GM04504 (cell line): ENCODE measurements at regions not wholly inside any gene's neighbourhood (a gene's known extent, or its start where the extent isn't known, plus 50 kb on each side); places are given as distances from the start of the nearest gene placed in this dataset.
A peak's percentile ranks its signal among the peaks of the same experiment; 100 is the strongest.

Experiments used
- DNase-seq: peaks from one replicate; pipeline ENCODE4 v3.0.0-alpha.2; 2012; ENCODE audit warnings: low read depth

DNA sequence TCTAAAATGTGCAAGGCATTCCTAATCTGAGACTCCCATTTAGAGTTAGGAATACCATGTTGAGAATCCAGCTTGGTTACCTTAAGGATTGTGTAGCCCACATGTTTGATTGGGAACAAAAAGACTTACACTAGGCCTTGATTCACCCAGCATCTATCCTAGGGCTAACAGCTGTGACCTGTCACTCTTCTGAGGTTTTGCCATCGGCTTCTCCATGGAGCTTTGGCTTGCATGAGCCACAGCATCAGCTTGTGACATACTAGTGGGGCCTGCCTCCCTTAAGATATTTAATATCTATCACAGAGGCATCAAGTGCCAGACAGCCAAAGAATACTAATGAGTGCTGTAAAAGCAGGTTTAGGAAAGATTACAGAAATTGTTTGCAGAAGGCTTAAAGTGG lies 241.3 kb upstream of the UBE2E3 start:
- DNase-seq: no peak

- no peak for DNase-seq
These were observed 244.6 kb upstream of the UBE2E3 start for GRCh38 chr2:180735799-180736198.

DNA sequence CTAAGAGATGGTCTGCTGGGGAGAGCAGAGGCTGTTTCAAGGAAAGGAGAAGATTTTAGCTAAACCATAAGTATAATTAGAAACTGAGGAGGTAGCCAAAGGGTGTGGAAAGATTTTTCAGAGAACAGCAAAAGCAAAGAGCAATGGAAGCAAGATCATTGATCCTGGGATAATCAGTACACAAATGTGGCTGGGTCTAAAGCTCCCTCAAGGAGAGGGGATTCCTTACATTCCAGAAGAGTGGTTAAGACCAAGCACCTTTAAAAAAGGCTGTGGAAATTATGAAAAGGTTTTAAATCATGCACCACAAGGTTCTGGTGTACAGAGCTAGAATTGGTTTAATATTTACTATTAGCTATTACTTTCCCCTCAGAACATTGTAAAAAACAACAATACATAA lies 246.0 kb upstream of the UBE2E3 start:
- DNase-seq: no peak

GRCh38 chr2:180733330-180733729 lies 247.1 kb upstream of the UBE2E3 start:
- DNase-seq: no peak

DNA sequence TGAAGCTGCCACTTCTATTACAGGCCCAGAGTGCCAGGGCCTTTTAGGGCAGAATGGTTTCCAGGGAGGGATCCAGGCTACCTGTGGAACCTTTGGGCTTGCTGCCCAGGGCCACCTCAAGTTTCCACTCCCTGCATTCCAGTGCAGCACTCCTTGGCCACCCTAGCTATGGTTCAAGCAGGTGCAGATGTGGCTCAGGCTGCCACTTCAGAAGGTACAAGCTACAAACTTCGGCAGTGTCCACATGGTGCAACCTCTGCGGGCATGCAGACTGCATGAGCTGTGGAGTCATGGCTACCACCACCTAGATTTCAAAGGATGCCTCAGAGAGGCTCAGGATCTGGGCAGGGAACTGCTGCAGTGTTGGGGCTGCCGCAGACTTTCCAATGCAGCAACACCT lies 248.1 kb upstream of the UBE2E3 start:
- no peak for DNase-seq

DNA sequence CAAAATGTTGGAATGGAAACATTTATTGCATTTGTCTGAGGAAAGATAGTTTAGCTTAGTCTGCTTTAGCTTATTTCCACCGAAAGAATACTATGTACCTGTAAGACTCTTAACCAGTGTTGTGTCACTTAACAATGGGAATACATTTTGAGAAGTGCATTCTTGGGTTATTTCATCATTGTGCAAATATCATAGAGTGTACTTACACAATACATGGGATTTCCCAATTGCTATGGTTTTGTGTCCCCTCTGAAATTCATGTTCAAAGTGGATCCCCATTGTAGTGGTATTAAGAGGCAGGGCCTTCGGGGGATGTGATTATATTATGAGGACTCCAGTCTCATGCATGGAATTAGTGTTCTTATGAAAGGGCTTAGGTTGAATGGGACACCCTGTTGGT lies 249.4 kb upstream of the UBE2E3 start:
- no peak for DNase-seq

- DNase-seq: peak; percentile 80
These were observed 251.4 kb upstream of the UBE2E3 start for GRCh38 chr2:180728928-180729559.

DNA sequence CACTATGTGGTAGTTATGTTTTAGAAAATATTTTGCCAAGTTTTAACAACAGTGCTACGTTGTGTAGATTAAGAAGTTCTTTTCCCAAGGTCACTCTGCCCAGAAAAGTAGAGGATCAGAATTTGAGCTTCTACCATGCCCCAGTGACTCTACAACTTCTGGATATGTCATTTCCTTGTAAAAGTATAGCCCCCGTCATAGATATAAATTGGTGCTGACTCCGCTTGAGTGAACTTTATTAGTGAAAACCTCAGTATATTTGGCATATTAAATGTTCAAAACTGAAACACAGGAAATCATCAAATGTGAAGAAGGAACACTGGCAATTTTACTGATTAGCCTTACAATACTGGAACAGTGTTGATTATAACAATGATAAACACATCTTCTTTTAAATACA lies 256.7 kb upstream of the UBE2E3 start:
- DNase-seq: no peak

- peak; percentile 81 for DNase-seq
These were observed 257.7 kb upstream of the UBE2E3 start for GRCh38 chr2:180722551-180723239.

DNA sequence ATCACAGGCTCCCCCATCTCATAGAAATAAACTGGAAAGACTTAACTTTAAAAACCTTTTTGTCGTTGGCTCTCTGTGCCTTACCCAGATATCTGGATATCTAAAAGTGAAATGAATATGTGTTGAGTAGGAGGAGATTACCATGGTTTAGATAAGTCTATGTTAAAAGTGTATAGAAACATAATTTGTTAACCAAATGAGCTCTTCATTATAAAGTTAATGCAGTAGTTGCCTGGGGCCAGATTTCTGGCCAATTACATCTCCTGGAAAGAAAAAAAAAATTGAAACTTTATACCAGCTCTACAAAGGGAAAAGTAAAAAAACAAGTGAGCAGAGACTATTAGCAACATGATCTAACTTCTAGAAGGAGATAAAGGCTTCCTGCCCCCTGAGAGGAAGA lies 259.6 kb upstream of the UBE2E3 start:
- no peak for DNase-seq

DNA sequence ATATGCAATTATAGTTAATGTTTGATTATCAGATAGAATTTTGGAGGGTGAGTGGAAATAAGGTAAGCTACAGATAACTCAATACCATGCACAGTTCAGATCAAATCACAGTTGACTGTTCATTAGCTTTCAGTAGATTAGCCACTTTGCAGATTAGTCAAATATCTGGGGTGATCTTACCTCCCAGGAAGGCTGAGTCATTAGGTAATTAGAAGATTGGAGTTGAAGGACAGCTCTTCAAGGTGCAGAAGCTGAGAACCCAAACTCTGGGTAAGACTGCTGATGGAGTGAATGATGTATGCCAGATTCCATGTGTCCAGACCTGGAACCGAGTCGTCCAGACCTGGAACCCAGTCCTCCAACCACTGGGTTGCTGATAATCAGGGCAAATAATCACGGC lies 262.8 kb upstream of the UBE2E3 start:
- DNase-seq: no peak

GRCh38 chr2:180716186-180717180 lies 263.9 kb upstream of the UBE2E3 start:
- DNase-seq: no peak

DNA sequence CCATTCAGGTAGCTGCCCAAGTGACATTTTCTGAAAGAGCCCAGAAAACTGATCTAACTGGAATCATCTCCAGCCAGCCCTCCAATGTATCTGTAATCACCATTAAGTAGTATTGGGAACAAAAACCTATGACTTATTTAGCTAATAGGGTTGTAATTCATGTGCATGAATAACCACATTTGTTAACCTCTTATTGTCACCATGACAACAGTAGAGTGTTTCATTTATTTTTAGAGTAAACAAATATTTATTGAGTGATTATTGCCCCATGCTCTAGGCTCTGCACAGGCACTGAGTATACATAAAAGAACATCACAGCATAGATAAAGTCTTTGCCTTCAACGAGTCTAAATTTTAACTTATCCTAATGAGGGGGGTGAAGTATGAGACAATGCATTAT lies 265.4 kb upstream of the UBE2E3 start:
- no peak for DNase-seq

- DNase-seq: no peak
These were observed 270.8 kb upstream of the UBE2E3 start for GRCh38 chr2:180709392-180710145.

GRCh38 chr2:180707884-180708205 lies 272.6 kb upstream of the UBE2E3 start:
- DNase-seq: peak; percentile 65

- DNase-seq: no peak
These were observed 273.1 kb upstream of the UBE2E3 start for GRCh38 chr2:180707175-180707883.

GRCh38 chr2:180706694-180707093 lies 273.7 kb upstream of the UBE2E3 start:
- DNase-seq: no peak

GRCh38 chr2:180705551-180705950 lies 274.9 kb upstream of the UBE2E3 start:
- no peak for DNase-seq

DNA sequence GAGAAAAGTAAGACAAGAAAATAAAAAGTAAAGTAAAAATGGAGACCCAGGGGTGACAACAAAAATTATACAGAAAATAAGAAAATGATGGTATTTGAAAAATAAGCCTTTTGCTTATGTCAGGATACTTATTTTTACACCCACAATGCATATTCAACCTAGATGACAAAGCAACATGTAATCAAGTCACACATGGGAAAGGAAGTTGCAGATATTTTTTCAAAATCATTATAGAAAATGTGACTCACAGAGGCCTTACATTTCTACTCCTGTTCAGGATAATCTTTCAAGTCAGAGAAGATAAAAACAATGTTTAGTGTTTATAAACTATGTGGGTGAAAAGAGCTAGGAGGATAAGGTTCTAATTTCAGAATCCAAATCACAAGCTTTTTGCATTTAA lies 275.3 kb upstream of the UBE2E3 start:
- no peak for DNase-seq

- DNase-seq: no peak
These were observed 280.6 kb upstream of the UBE2E3 start for GRCh38 chr2:180699657-180700361.

DNA sequence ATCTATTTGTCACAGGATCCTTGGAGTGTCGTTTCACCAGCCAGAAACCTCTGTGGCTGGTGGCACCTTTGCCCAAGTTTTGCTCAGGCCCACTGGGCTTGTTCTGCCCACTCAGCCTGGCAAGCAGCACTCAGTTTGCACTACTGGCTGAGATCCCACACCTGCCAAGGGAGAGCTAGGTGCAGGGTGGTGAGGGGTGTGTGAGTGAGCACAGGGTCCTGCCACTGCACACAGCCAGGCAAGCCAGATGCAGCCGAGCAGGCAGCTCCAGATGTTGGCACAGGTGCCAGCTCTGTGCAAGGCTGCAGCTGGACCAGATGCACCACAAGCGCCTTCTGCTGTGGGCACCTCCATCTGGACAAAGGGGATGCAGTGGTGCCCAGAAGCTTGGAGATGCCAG lies 281.7 kb upstream of the UBE2E3 start:
- DNase-seq: no peak
